K562 (cell line): ENCODE measurements at regions not wholly inside any gene's neighbourhood (a gene's known extent, or its start where the extent isn't known, plus 50 kb on each side); places are given as distances from the start of the nearest gene placed in this dataset.

Experiments
- ATAC-seq: fragments of 200-7000 bp; cut with Tn5 transposase; 3 replicates; pipeline ENCODE4 v1.9.1; 2020; ENCODE audit warnings: moderate library complexity
- BruUV-seq: library from RNA; stranded (reverse); fragments of 400-500 nt; replicated peaks from 2 replicates; lab custom pipeline; 2021; lab: Mats Ljungman, UMichigan
- CTCF ChIA-PET: fragments of 300-600 bp; formaldehyde crosslinking; extraction: SDS; loops from one replicate; lab custom pipeline; 2021; ENCODE audit warnings: low intra/inter-chr PET ratio; lab: Yijun Ruan, JAX
- POLR2A ChIA-PET: fragments of 300-600, 350-650 bp; sonication (Branson Sonifier 250); formaldehyde crosslinking; extraction: SDS; loops from one replicate; lab custom pipeline; 2021; ENCODE audit warnings: antibody characterized with exemption, inconsistent platforms; lab: Yijun Ruan, JAX
- DNase-seq, 4 experiments: peaks; one replicate each; pipeline versions ENCODE4 v3.0.0 to v3.0.0-alpha.2; 2011 to 2018; ENCODE audit warnings: low spot score in 3 of 4, mixed read lengths in 3 of 4; ENCODE audit errors: extremely low read depth in 1 of 4
- FAIRE-seq: peaks from 2 replicates; lab custom pipeline; 2011; peaks lifted over from hg19 to GRCh38; lab: Jason Lieb, UNC
- H2AFZ ChIP-seq: 2 replicates; pipeline ENCODE4 v1.6.0; 2011; ENCODE audit warnings: low read depth, low read length, control low read depth, inconsistent platforms
- H3K27ac ChIP-seq: fragments of 200-600 bp; 3 replicates; pipeline ENCODE4 v1.8.0; 2011; ENCODE audit warnings: low read depth, mild to moderate bottlenecking, control low read depth, inconsistent platforms, low read length, moderate library complexity, mixed read lengths; ENCODE audit errors: extremely low read depth
- H3K27me3 ChIP-seq, 2 experiments: fragments of 300-600 bp in 1 of 2; 2 replicates in 1 of 2; 3 replicates in 1 of 2; pipeline versions ENCODE4 v1.6.0 to v1.8.0; 2011; ENCODE audit warnings: inconsistent platforms in 2 of 2, low read length in 2 of 2, mild to moderate bottlenecking in 1 of 2, mixed read lengths in 1 of 2, moderate library complexity in 1 of 2; ENCODE audit not compliant: control insufficient read depth in 2 of 2, insufficient read depth in 2 of 2
- H3K36me3 ChIP-seq: fragments of 300-600 bp; 3 replicates; pipeline ENCODE4 v1.8.0; 2011; ENCODE audit warnings: mild to moderate bottlenecking, low read length, inconsistent platforms; ENCODE audit not compliant: control insufficient read depth, insufficient read depth
- H3K4me1 ChIP-seq, 2 experiments: fragments of 200-600 bp in 1 of 2; replicated peaks in 1 of 2; 2 replicates in 1 of 2; 3 replicates in 1 of 2; pipeline versions ENCODE4 v1.5.1 to v1.8.0; 2011; ENCODE audit warnings: inconsistent platforms in 2 of 2, low read length in 2 of 2, mild to moderate bottlenecking in 1 of 2, mixed read lengths in 1 of 2, moderate library complexity in 1 of 2; ENCODE audit not compliant: control insufficient read depth in 2 of 2, insufficient read depth in 2 of 2
- H3K4me2 ChIP-seq: 2 replicates; pipeline ENCODE4 v1.6.1; 2011; ENCODE audit warnings: low read length, control low read depth, inconsistent platforms, mixed read lengths; ENCODE audit not compliant: insufficient read depth
- H3K4me3 ChIP-seq: fragments of 200-600 bp; sonication (generic), shearing (Covaris generic); 2 replicates; pipeline ENCODE4 v1.5.1; 2016; ENCODE audit warnings: control low read depth, inconsistent platforms
- H3K79me2 ChIP-seq: fragments of 200-600 bp; 3 replicates; pipeline ENCODE4 v1.8.0; 2011; ENCODE audit warnings: low read length, inconsistent platforms; ENCODE audit not compliant: control insufficient read depth, insufficient read depth
- H3K9ac ChIP-seq, 2 experiments: 2 replicates each; pipeline versions ENCODE4 v1.6.0 to v1.6.1; 2011; ENCODE audit warnings: low read depth in 2 of 2, low read length in 2 of 2, control low read depth in 1 of 2, inconsistent platforms in 1 of 2, mild to moderate bottlenecking in 1 of 2, mixed read lengths in 1 of 2; ENCODE audit not compliant: insufficient read depth in 1 of 2
- H3K9me1 ChIP-seq: one replicate; pipeline ENCODE4 v1.6.0; 2011; ENCODE audit warnings: inconsistent platforms, mild to moderate bottlenecking, low read length, moderate library complexity; ENCODE audit not compliant: control insufficient read depth, insufficient read depth
- H3K9me3 ChIP-seq: replicated peaks from 2 replicates; pipeline ENCODE4 v1.5.1; 2011; ENCODE audit warnings: low read depth, low read length, inconsistent platforms; ENCODE audit not compliant: control insufficient read depth, insufficient read depth
- H4K20me1 ChIP-seq: replicated peaks from 2 replicates; pipeline ENCODE4 v1.6.1; 2011; ENCODE audit warnings: low read length, inconsistent platforms, mixed read lengths; ENCODE audit not compliant: control insufficient read depth, insufficient read depth
- GABPB1 ChIP-seq: sonication (generic); formaldehyde crosslinking; IDR thresholded peaks from 2 replicates; pipeline ENCODE4 v1.8.0; 2022; ENCODE audit warnings: mild to moderate bottlenecking, missing genetic modification reagents
- HMBOX1 ChIP-seq: sonication (generic); IDR thresholded peaks from 2 replicates; pipeline ENCODE4 v1.6.1; 2016
- STAT6 ChIP-seq: sonication (generic); formaldehyde crosslinking; IDR thresholded peaks from 2 replicates; pipeline ENCODE4 v1.8.1; 2023; ENCODE audit warnings: mild to moderate bottlenecking, missing genetic modification reagents
- ZFP30 ChIP-seq: fragments of 250-450 bp; sonication (Bioruptor Pico); IDR thresholded peaks from 2 replicates; pipeline ENCODE4 v1.8.0; 2022; ENCODE audit warnings: moderate library complexity, mild to moderate bottlenecking, inconsistent platforms, borderline replicate concordance
- ZNF830 ChIP-seq: fragments of 250-450 bp; sonication (Bioruptor Pico); IDR thresholded peaks from 2 replicates; pipeline ENCODE4 v1.5.0; 2021; ENCODE audit warnings: mild to moderate bottlenecking
- in situ Hi-C: fragments of 300-500 bp; cut with MboI; formaldehyde crosslinking; loops from 4 replicates; pipeline ENCODE4 v1.15.0; 2018; ENCODE audit warnings: inconsistent platforms, mixed read lengths
- intact Hi-C: fragments of 100-400 bp; cut with micrococcal nuclease; formaldehyde crosslinking; loops from 2 replicates; pipeline ENCODE4 v1.14.2; 2022
- TF ChIP-seq, protein P1 (sequence below): fragments of 450-650 bp; formaldehyde crosslinking; IDR thresholded peaks from 2 replicates; pipeline ENCODE4 v1.4.0; 2020; ENCODE audit warnings: mild to moderate bottlenecking

- TF ChIP-seq HMBOX1 (no peak), STAT6 (CRISPR knock-in tag) (no peak), ZFP30 (CRISPR knock-in tag) (no peak), ZNF830 (CRISPR knock-in tag) (no peak)
- TF ChIP-seq, protein P1, sequence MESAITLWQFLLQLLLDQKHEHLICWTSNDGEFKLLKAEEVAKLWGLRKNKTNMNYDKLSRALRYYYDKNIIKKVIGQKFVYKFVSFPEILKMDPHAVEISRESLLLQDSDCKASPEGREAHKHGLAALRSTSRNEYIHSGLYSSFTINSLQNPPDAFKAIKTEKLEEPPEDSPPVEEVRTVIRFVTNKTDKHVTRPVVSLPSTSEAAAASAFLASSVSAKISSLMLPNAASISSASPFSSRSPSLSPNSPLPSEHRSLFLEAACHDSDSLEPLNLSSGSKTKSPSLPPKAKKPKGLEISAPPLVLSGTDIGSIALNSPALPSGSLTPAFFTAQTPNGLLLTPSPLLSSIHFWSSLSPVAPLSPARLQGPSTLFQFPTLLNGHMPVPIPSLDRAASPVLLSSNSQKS (CRISPR knock-in tag) = no peak
Measured at GRCh38 chr6:126429866-126430265, 90.0 kb downstream of the CENPW start (continued).

- ATAC-seq = no peak
- H3K4me2 ChIP-seq = no peak overlapping the region
- no peak overlapping the region for H3K4me3 ChIP-seq
- no peaks in the 10 kb centered on the region for H3K9me3 ChIP-seq
- no TSS peak for BruUV-seq
- no peak overlapping the region for H3K9ac ChIP-seq
- no peak for TF ChIP-seq GABPB1 (CRISPR knock-in tag)
- TF ChIP-seq, all 486 proteins: peak for 0
- DNase-seq (no peak), FAIRE-seq (no peak)
- Histone ChIP-seq H3K9me1 (no peaks in the 10 kb centered on the region), H4K20me1 (no peaks in the 10 kb centered on the region), H3K27ac (no peak overlapping the region), H3K4me1 (no peaks in the 10 kb centered on the region), H3K36me3 (no peaks in the 10 kb centered on the region), H3K79me2 (no peaks in the 10 kb centered on the region), H3K27me3 (no peaks in the 10 kb centered on the region), H2AFZ (no peak overlapping the region)
- ChIA-PET CTCF (no interaction called here), POLR2A (no interaction called here)
- intact Hi-C loops = no loop called here
- in situ Hi-C loops = no loop called here
Measured at GRCh38 chr6:126432564-126432963, 92.6 kb downstream of the CENPW start.
